ENCODE measurements at regions not wholly inside any gene's neighbourhood (a gene's known extent, or its start where the extent isn't known, plus 50 kb on each side); places are given as distances from the start of the nearest gene placed in this dataset.

- TF ChIP-seq POLR2A (IDR thresholded peaks at IDR 0.05) (no peak), CTCF (IDR thresholded peaks at IDR 0.05) (no peak)
Measured at GRCh38 chr10:107733328-107734130, 569.0 kb upstream of the SORCS1 start.

Measured in testis (tissue), 2 donors.